HCT116 (cell line): ENCODE measurements at regions not wholly inside any gene's neighbourhood (a gene's known extent, or its start where the extent isn't known, plus 50 kb on each side); places are given as distances from the start of the nearest gene placed in this dataset.

Source experiments
- ATAC-seq: fragments of 200-7000 bp; cut with Tn5 transposase; 2 replicates; pipeline ENCODE4 v1.9.1; 2020; ENCODE audit warnings: mild to moderate bottlenecking, moderate library complexity
- BruUV-seq: library from RNA; stranded (reverse); fragments of 400-500 nt; replicated peaks from 2 replicates; lab custom pipeline; 2021; lab: Mats Ljungman, UMichigan
- CTCF ChIA-PET: fragments of 300-600 bp; sonication (Branson Sonifier 250); formaldehyde crosslinking; loops from one replicate; lab custom pipeline; 2021; ENCODE audit warnings: antibody characterized with exemption; lab: Charles Lee
- POLR2A ChIA-PET: fragments of 300-600, 350-600 bp; sonication (Branson Sonifier 250); formaldehyde crosslinking; loops from one replicate; lab custom pipeline; 2021; ENCODE audit warnings: antibody characterized with exemption; lab: Charles Lee
- RAD21 ChIA-PET, 2 experiments: fragments of 300-600 bp; sonication (Branson Sonifier 250); formaldehyde crosslinking; loops; one replicate each; lab custom pipeline; 2023; ENCODE audit warnings: low total read pairs in 2 of 2; ENCODE audit not compliant: uncharacterized antibody in 2 of 2, unreplicated experiment in 2 of 2, low non-redundant PET in 1 of 2; lab: Charles Lee
- DNase-seq: peaks from one replicate; pipeline ENCODE4 v3.0.0-alpha.2; 2010; ENCODE audit warnings: low read depth, low spot score
- H2AFZ ChIP-seq: fragments of 200-600 bp; shearing (Covaris generic), sonication (generic); 2 replicates; pipeline ENCODE4 v1.6.1; 2017; ENCODE audit warnings: low read depth, mixed run types, mixed read lengths, antibody characterized with exemption, low read length; ENCODE audit not compliant: poor library complexity, severe bottlenecking
- H3K27ac ChIP-seq: 2 replicates; pipeline ENCODE4 v1.5.1; 2012; ENCODE audit warnings: low read depth, low read length
- H3K27me3 ChIP-seq: fragments of 200-600 bp; sonication (generic); 2 replicates; pipeline ENCODE4 v1.6.1; 2016; ENCODE audit warnings: mixed run types, low read length, mixed read lengths; ENCODE audit not compliant: insufficient read depth
- H3K36me3 ChIP-seq, 2 experiments: fragments of 200-500 bp in 1 of 2; fragments of 200-600 bp in 1 of 2; sonication (Bioruptor generic) in 1 of 2; sonication (generic) in 1 of 2; 2 replicates each; pipeline versions ENCODE4 v1.5.1 to v1.6.1; 2014 to 2016; ENCODE audit warnings: low read length in 2 of 2, inconsistent platforms in 1 of 2, mixed read lengths in 1 of 2, mixed run types in 1 of 2; ENCODE audit not compliant: insufficient read depth in 2 of 2, control insufficient read depth in 1 of 2
- H3K4me1 ChIP-seq, 2 experiments: fragments of 200-600 bp in 1 of 2; sonication (generic) in 1 of 2; 2 replicates each; pipeline versions ENCODE4 v1.5.1 to v1.6.1; 2012 to 2017; ENCODE audit warnings: low read length in 2 of 2, inconsistent platforms in 1 of 2, mild to moderate bottlenecking in 1 of 2, mixed read lengths in 1 of 2, mixed run types in 1 of 2, moderate library complexity in 1 of 2; ENCODE audit not compliant: insufficient read depth in 2 of 2, control insufficient read depth in 1 of 2
- H3K4me2 ChIP-seq: fragments of 200-600 bp; sonication (generic); 2 replicates; pipeline ENCODE4 v1.6.1; 2017; ENCODE audit warnings: mixed run types, low read length, mixed read lengths
- H3K4me3 ChIP-seq, 2 experiments: fragments of 200-600 bp in 1 of 2; sonication (generic) in 1 of 2; replicated peaks in 1 of 2; 2 replicates each; pipeline ENCODE4 v1.5.1; 2011 to 2016; ENCODE audit warnings: low read length in 2 of 2, control low read depth in 1 of 2, low read depth in 1 of 2, mild to moderate bottlenecking in 1 of 2, mixed read lengths in 1 of 2, mixed run types in 1 of 2
- H3K79me2 ChIP-seq: fragments of 200-600 bp; sonication (generic); 2 replicates; pipeline ENCODE4 v1.6.1; 2017; ENCODE audit warnings: mild to moderate bottlenecking, mixed run types, low read length, moderate library complexity, mixed read lengths; ENCODE audit not compliant: insufficient read depth
- H3K9ac ChIP-seq: fragments of 200-600 bp; sonication (generic); 2 replicates; pipeline ENCODE4 v1.6.1; 2016; ENCODE audit warnings: low read length, mixed read lengths
- H3K9me2 ChIP-seq: fragments of 200-600 bp; sonication (generic), shearing (Covaris generic); 2 replicates; pipeline ENCODE4 v1.6.1; 2017; ENCODE audit warnings: mixed run types, mild to moderate bottlenecking, moderate library complexity; ENCODE audit not compliant: insufficient read depth
- H3K9me3 ChIP-seq, 2 experiments: fragments of 200-500 bp in 1 of 2; fragments of 200-600 bp in 1 of 2; sonication (Bioruptor generic) in 1 of 2; sonication (generic) in 1 of 2; 2 replicates each; pipeline ENCODE4 v1.6.1; 2014 to 2017; ENCODE audit warnings: low read length in 2 of 2, mixed read lengths in 2 of 2, inconsistent platforms in 1 of 2, low read depth in 1 of 2, mild to moderate bottlenecking in 1 of 2, mixed run types in 1 of 2, moderate library complexity in 1 of 2; ENCODE audit not compliant: control insufficient read depth in 1 of 2, insufficient read depth in 1 of 2
- H4K20me1 ChIP-seq: fragments of 200-600 bp; sonication (generic), shearing (Covaris generic); 2 replicates; pipeline ENCODE4 v1.6.1; 2017; ENCODE audit warnings: mixed run types, mild to moderate bottlenecking, moderate library complexity; ENCODE audit not compliant: insufficient read depth
- ATF3 ChIP-seq: IDR thresholded peaks from 2 replicates; pipeline ENCODE4 v1.6.1; 2012
- CEBPB ChIP-seq: IDR thresholded peaks from 2 replicates; pipeline ENCODE4 v1.6.1; 2012; ENCODE audit warnings: low read depth
- YY1 ChIP-seq: IDR thresholded peaks from 2 replicates; pipeline ENCODE4 v1.6.1; 2011; ENCODE audit warnings: low read length, low read depth, moderate library complexity, mild to moderate bottlenecking; ENCODE audit not compliant: insufficient replicate concordance; ENCODE audit errors: extremely low read depth
- intact Hi-C: fragments of 100-400 bp; cut with micrococcal nuclease; formaldehyde crosslinking; loops from 2 replicates; pipeline ENCODE4 v1.10.0; 2022

- no peak overlapping the region for H3K9ac ChIP-seq
- no peaks in the 10 kb centered on the region for H3K9me2 ChIP-seq
- no TSS peak for BruUV-seq
- no peaks in the 10 kb centered on the region for H3K79me2 ChIP-seq
- intact Hi-C loops, result no loop called here
- RAD21 ChIA-PET, result no interaction called here
- POLR2A ChIA-PET, result no interaction called here
- ATAC-seq (no peak), DNase-seq (no peak)
- no peaks in the 10 kb centered on the region for H3K27me3 ChIP-seq
- H3K9me3 ChIP-seq, result no peaks in the 10 kb centered on the region
- no peak overlapping the region for H3K27ac ChIP-seq
- no peak overlapping the region for H3K4me2 ChIP-seq
- H3K36me3 ChIP-seq, result no peaks in the 10 kb centered on the region
- H4K20me1 ChIP-seq, result no peaks in the 10 kb centered on the region; the same call in 1 of the 2 replicates
- CTCF ChIA-PET, result no interaction called here
- no peak overlapping the region for H2AFZ ChIP-seq
- no peak for TF ChIP-seq CEBPB
- TF ChIP-seq ATF3, result no peak
- no peaks in the 10 kb centered on the region; a peak in 1 of 4 replicates for H3K4me1 ChIP-seq
- no peak overlapping the region for H3K4me3 ChIP-seq
Observed at GRCh38 chr9:14031810-14032209, 282.1 kb downstream of the NFIB start.

GRCh38 chr9:14031060-14031414 is 282.9 kb downstream of the NFIB start:
- DNase-seq, result no peak
- POLR2A ChIA-PET, result no interaction called here
- Histone ChIP-seq H3K9me3 (no peaks in the 10 kb centered on the region), H3K36me3 (no peaks in the 10 kb centered on the region), H3K4me2 (no peak overlapping the region), H3K79me2 (no peaks in the 10 kb centered on the region), H3K27ac (no peak overlapping the region), H3K4me1 (no peaks in the 10 kb centered on the region; a peak in 1 of 4 replicates), H2AFZ (no peak overlapping the region), H3K27me3 (no peaks in the 10 kb centered on the region), H3K4me3 (no peak overlapping the region), H3K9me2 (no peaks in the 10 kb centered on the region), H3K9ac (no peak overlapping the region), H4K20me1 (no peaks in the 10 kb centered on the region; the same call in 1 of the 2 replicates)
- no peak for ATAC-seq
- no TSS peak for BruUV-seq
- intact Hi-C loops, result no loop called here
- RAD21 ChIA-PET, result no interaction called here
- CTCF ChIA-PET, result no interaction called here
- no peak for TF ChIP-seq YY1
